NCI-H510A treated with DMSO at 0.1 percent for 48 hours (cell line): ENCODE measurements at regions not wholly inside any gene's neighbourhood (a gene's known extent, or its start where the extent isn't known, plus 50 kb on each side); places are given as distances from the start of the nearest gene placed in this dataset.
"Not testable (repeated sequence)": the region's sequence is repeated elsewhere in the genome, so short reads cannot be mapped to it uniquely, and the experiment has no call there.

Source experiments
- DNase-seq: peaks from one replicate; lab custom pipeline; 2025; lab: John Stamatoyannopoulos, UW

- no peak for DNase-seq
These were observed 102.6 kb downstream of the PLG start for GRCh38 chr6:160804639-160805038.

- DNase-seq: no peak
These were observed 106.2 kb downstream of the PLG start for GRCh38 chr6:160808263-160808662.

- no peak for DNase-seq
These were observed 108.2 kb downstream of the PLG start for GRCh38 chr6:160810238-160810637.

- no peak for DNase-seq
These were observed 110.1 kb downstream of the PLG start for GRCh38 chr6:160812097-160812496.

- no peak for DNase-seq
These were observed 116.9 kb downstream of the PLG start for GRCh38 chr6:160818934-160819333.

GRCh38 chr6:160820661-160821060, 118.6 kb downstream of the PLG start:
- DNase-seq: not testable (repeated sequence)

GRCh38 chr6:160831739-160832138, 129.7 kb downstream of the PLG start:
- no peak for DNase-seq

- no peak for DNase-seq
These were observed 130.4 kb downstream of the PLG start for GRCh38 chr6:160832422-160832821.

GRCh38 chr6:160837146-160837545, 135.1 kb downstream of the PLG start:
- no peak for DNase-seq

GRCh38 chr6:160851031-160851430, 140.5 kb upstream of the MAP3K4 start:
- DNase-seq: no peak

- DNase-seq: no peak
These were observed 137.6 kb upstream of the MAP3K4 start for GRCh38 chr6:160853946-160854345.

GRCh38 chr6:160858886-160859285, 132.7 kb upstream of the MAP3K4 start:
- no peak for DNase-seq

- DNase-seq: no peak
These were observed 131.7 kb upstream of the MAP3K4 start for GRCh38 chr6:160859822-160860221.

- no peak for DNase-seq
These were observed 129.7 kb upstream of the MAP3K4 start for GRCh38 chr6:160861824-160862223.

GRCh38 chr6:160863782-160864181, 127.8 kb upstream of the MAP3K4 start:
- no peak for DNase-seq

- no peak for DNase-seq
These were observed 120.2 kb upstream of the MAP3K4 start for GRCh38 chr6:160871320-160871719.

- DNase-seq: no peak
These were observed 110.3 kb upstream of the MAP3K4 start for GRCh38 chr6:160881148-160881808.

- DNase-seq: no peak
These were observed 109.6 kb upstream of the MAP3K4 start for GRCh38 chr6:160882006-160882405.

- DNase-seq: no peak
These were observed 108.7 kb upstream of the MAP3K4 start for GRCh38 chr6:160882791-160883279.

GRCh38 chr6:160883560-160883959, 108.0 kb upstream of the MAP3K4 start:
- DNase-seq: no peak

- DNase-seq: no peak
These were observed 107.6 kb upstream of the MAP3K4 start for GRCh38 chr6:160883999-160884398.

- DNase-seq: not testable (repeated sequence)
These were observed 102.4 kb upstream of the MAP3K4 start for GRCh38 chr6:160889148-160889547.

- no peak for DNase-seq
These were observed 99.9 kb upstream of the MAP3K4 start for GRCh38 chr6:160891690-160892089.

GRCh38 chr6:160895562-160895961, 96.0 kb upstream of the MAP3K4 start:
- no peak for DNase-seq
